Stomach (tissue), 4 donors: ENCODE measurements at regions not wholly inside any gene's neighbourhood (a gene's known extent, or its start where the extent isn't known, plus 50 kb on each side); places are given as distances from the start of the nearest gene placed in this dataset.

Source experiments
- EP300 ChIP-seq: sonication (generic); formaldehyde crosslinking; IDR thresholded peaks from one replicate; pipeline ENCODE4 v1.6.1; 2017; ENCODE audit warnings: antibody characterized with exemption
- TF ChIP-seq, protein P1 (sequence below), 7 experiments: fragments of 450-650 bp in 4 of 7; fragments of 200-600 bp in 3 of 7; sonication (generic) in 3 of 7; IDR thresholded peaks; one replicate each; pipeline ENCODE4 v1.5.1; 2016 to 2019; ENCODE audit warnings: antibody characterized with exemption in 7 of 7, control low read depth in 2 of 7, mild to moderate bottlenecking in 1 of 7

GRCh38 chr6:12536416-12536815 is 180.2 kb upstream of the PHACTR1 start:
- TF ChIP-seq EP300 = no peak
- TF ChIP-seq, protein P1, sequence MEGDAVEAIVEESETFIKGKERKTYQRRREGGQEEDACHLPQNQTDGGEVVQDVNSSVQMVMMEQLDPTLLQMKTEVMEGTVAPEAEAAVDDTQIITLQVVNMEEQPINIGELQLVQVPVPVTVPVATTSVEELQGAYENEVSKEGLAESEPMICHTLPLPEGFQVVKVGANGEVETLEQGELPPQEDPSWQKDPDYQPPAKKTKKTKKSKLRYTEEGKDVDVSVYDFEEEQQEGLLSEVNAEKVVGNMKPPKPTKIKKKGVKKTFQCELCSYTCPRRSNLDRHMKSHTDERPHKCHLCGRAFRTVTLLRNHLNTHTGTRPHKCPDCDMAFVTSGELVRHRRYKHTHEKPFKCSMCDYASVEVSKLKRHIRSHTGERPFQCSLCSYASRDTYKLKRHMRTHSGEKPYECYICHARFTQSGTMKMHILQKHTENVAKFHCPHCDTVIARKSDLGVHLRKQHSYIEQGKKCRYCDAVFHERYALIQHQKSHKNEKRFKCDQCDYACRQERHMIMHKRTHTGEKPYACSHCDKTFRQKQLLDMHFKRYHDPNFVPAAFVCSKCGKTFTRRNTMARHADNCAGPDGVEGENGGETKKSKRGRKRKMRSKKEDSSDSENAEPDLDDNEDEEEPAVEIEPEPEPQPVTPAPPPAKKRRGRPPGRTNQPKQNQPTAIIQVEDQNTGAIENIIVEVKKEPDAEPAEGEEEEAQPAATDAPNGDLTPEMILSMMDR (IDR thresholded peaks at IDR 0.05) = no peak
